ENCODE measurements at regions not wholly inside any gene's neighbourhood (a gene's known extent, or its start where the extent isn't known, plus 50 kb on each side); places are given as distances from the start of the nearest gene placed in this dataset.
"Not testable (repeated sequence)": the region's sequence is repeated elsewhere in the genome, so short reads cannot be mapped to it uniquely, and the experiment has no call there.

DNA sequence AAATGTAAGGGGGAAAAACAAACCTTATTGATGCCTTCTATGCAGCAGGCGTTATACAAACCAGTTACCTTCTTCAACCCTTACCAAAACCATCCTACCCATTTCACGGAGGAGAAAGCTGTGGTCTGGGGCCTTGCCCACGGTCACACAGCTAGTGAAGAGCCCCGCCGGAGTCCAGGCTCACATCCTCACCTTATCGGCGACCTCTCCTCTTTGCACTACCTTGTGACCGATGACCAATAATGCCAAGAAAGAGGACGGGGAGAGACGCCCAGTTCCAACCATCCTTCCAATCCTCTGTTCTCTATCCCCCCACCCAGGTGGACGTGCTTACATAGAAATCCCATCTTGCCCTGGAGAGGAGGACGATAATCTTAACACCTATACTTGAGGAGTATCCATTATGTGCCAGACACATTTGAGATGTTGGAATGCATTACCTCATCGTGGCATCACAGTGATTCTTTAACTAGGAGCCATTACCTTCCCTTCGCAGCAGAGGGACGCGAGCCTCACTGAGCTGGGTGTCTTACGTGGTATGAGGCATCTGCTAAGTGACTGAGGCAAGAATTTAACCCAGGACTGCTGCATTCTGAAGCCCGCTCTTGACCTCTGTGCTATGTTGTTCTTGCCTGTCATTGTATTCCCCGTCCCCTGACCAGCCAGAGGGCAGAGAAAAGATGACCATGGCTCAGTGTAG, 253.7 kb upstream of the B3GAT1 start:
- DNase-seq (ENCODE audit: low read depth) = no peak

- no peak for DNase-seq (ENCODE audit: low read depth)
Measured at GRCh38 chr11:134665188-134665535, 253.1 kb upstream of the B3GAT1 start.

- DNase-seq (ENCODE audit: low read depth) = no peak
Measured at GRCh38 chr11:134664447-134665187, 252.6 kb upstream of the B3GAT1 start.

DNA sequence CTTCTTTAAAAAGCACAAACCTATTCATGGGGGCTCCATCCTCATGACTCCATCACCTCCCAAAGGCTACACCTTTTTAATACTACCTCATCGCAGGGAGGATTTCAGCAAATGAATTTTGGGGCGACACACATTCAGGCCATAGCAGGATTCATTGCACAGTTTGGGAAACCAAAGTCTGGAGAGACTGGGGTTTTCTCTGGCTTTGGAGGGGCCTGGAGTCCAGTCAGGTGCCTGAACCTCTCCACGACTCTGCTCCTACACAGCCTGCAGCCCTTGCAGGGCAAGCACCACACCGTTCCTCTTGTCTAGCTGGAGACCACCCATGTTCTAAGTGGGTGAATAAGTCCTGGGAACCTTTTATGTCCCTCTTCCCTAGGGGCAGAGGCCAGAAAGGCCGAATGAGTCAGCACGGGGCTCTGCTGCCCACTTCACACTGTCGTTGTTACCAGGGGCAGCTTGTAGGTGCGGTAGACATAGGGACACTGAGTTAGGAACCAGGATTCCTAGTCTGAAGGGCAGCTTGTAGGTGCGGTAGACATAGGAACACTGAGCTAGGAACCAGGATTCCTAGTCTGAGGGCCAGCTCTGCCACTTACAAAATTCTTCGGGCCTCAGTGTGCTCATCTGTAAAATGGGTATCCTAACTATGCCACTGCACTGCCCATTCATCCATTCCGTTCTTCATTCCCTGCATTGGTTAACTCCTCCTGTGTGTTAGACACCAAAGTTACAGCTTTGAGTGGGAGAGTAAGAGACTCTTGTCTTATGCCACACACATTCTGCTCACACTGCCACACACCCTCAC, 251.7 kb upstream of the B3GAT1 start:
- no peak for DNase-seq (ENCODE audit: low read depth)

DNA sequence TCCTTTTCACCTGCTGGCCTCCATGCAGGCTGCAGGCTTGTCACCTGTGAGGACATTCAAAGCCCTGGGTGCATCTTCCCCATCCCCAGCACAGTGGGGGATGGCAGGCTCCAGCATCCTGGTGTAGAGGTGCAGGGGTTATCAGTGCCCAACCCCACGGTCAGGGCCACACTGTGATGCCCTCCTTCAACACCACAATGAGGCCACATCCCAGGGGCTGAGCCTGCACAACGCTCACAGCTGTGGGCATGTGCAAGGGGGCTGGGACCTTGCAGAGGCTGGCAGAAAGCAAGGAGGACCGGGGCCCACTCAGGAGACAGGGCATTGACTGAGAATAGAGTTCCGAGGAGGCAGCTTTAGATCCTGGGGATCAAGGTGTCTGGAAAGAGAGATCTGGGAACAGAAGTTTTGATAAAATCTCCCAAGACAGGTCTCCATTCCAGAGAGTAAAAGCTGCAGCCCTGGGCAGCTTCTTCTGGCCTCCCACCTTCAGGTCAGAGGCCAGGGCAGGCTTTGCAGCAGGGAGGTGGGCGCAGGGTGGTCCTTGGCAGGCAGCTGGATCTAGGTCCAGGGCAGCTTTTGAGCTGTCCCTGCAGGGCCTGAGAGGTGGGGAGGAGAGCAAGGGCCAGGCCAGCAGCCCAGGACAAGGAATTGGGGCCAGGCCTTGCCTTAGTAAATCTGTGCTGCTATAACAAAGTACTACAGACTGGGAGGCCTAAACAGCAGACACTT, 250.8 kb upstream of the B3GAT1 start:
- DNase-seq (ENCODE audit: low read depth) = no peak

DNA sequence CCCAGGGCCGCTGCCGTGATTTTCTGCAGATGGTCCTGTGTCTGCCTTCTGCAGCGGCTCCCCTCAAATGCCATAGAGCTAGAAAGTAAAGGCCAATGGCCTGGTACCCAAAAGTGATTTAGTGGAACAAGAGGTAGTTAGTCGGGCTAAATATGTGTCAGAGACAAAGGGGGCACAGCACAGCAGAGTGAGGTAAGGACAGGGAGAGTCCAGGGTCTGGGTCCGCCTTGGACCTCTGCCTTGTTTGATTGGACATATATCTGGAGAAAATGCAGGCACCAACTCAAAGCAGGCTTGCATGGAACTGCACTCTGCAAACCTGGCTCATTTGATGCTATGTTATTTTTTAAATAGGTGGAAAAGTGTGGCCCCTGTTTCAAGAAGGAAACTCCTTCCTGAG, 249.6 kb upstream of the B3GAT1 start:
- no peak for DNase-seq (ENCODE audit: low read depth)

GRCh38 chr11:134660416-134660815, 248.4 kb upstream of the B3GAT1 start:
- no peak for DNase-seq (ENCODE audit: low read depth)

- no peak for DNase-seq (ENCODE audit: low read depth)
Measured at GRCh38 chr11:134659882-134660281, 247.8 kb upstream of the B3GAT1 start.

DNA sequence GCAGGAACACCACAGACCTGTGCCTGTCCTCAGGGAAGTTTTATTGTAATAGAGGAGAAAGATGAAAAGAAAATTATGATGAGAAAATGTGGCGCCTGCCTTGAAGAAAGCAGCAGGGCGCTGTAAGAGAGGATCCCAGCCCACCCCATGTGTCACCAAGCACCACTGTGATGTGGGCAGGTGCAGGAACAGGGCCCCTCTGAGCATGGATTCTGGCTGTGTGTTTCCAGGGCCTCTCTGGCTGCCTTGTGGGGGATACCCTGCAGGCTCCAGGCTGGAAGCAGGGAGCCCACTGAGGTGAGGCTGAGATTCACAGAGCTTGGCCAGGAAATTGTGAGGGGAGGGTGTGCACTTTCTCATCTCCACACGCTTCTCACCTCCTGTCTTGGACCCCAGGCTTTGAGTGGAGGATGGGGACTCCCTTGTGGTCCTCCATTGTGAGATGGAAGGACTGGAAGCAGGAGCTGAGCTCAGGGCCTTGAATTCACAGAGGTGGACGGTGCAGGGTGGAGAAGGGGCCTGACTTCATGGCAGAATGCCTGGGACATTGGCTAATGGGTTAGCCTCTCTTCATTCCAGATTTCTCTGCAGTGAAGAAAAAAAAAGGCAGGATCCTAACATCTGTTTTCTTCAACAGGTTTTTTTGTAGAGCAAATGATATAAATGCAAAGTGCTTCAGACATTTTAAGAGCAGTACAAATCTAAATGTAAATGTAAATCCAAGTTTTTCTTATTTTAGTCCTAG, 246.6 kb upstream of the B3GAT1 start:
- no peak for DNase-seq (ENCODE audit: low read depth)

- no peak for DNase-seq (ENCODE audit: low read depth)
Measured at GRCh38 chr11:134657631-134658030, 245.6 kb upstream of the B3GAT1 start.

DNA sequence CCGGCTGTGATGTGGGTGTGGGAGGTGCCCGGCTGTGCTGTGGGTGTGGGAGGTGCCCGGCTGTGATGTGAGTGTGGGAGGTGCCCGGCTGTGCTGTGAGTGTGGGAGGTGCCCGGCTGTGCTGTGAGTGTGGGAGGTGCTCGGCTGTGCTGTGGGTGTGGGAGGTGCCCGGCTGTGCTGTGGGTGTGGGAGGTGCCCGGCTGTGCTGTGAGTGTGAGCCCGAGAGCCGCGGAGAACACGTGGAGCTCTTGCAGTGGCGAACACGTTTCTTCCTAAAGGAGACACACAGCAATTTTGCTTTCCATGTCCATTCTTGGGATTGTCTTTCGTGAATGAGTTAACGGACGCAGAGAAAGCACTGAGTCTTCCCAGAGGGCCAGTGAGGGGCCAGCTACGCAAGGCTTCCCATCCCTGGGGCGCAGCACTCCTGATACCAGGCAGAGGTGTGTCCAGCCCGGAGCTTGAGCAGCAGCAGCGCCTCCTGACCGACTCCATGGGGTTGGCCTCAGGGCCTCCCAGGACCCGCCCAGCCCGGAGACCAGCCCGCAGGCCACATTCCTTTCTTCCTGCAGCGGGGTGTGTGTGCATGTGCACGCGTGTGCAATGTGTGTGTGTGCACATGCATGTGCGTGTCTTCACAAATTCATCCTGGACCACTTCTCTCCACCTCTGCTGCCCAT, 245.0 kb upstream of the B3GAT1 start:
- no peak for DNase-seq (ENCODE audit: low read depth)

GRCh38 chr11:134656086-134656840, 244.2 kb upstream of the B3GAT1 start:
- DNase-seq (ENCODE audit: low read depth) = not testable (repeated sequence)

DNA sequence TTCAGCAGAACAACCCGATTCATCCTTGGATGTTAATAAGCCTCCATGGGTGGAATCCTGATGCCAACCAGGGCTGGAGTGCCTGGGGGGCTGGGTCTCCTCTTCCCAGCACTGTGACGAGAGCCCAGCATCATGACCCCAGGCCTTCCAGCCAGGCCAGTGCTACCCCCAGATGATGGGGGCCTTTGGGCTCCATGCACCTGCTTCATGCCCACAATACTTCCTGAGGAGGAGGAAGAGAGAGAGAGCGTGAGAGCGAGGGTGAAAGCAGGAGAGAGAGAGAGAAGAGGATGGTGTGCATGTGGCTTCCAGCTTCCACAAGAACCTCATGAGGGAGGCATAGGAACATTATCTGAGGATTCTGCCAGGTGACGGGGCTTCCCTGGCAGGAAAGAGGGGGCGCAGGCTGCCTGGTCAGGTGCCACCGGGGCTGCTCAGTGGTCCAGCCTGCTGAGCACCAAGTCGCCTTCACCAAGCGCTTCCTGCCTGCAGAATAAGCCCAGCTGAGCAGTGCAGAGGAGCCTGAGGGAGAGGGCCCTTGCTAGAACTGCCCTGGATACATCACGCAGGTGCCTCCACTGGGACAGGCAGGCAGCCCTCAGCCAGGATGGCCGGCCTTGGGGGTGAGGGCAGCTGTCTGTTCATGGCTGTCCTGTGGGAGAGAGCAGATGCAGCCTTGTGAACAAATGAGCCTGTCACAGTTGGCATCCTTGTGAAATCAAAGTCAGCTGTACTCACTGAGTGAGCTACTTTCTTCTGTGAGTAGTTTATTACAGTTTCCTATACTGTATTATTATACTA, 243.3 kb upstream of the B3GAT1 start:
- no peak for DNase-seq (ENCODE audit: low read depth)

DNA sequence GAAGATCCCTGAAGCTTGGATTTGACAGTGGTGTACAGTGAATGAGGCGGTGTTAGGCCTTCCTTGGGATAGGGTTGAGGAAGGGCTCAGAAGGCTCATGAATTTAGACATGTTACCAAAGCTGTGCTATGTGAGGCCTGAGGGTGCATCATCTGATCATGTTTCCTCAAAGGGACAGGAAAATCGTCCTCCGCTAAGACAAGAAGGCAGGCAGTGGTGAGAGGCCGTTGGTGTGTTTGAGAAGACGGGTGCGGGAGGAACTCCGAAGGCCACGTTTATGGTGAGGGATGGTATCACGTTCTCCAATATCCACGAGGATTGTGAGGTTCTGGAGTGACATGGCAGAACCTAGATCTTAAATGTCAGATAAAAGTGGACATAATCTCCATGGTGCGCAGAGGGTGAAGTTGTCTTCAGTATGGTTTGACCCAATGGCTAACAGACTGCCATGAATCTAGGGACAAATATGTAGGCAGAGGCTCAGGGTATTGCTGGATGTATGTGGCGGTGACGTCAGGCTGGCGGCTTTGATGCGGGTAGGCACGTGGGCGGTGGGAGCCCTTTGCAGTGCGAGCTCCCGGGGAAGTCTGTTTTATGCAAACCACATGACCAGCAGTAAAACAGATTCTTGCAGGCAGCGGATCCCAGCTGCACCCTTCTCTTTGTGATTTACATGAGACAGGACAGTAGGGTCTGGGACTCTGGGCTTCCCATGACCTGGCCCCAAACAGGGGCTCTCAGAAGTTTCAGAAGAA, 242.3 kb upstream of the B3GAT1 start:
- DNase-seq (ENCODE audit: low read depth) = peak; percentile 35

DNA sequence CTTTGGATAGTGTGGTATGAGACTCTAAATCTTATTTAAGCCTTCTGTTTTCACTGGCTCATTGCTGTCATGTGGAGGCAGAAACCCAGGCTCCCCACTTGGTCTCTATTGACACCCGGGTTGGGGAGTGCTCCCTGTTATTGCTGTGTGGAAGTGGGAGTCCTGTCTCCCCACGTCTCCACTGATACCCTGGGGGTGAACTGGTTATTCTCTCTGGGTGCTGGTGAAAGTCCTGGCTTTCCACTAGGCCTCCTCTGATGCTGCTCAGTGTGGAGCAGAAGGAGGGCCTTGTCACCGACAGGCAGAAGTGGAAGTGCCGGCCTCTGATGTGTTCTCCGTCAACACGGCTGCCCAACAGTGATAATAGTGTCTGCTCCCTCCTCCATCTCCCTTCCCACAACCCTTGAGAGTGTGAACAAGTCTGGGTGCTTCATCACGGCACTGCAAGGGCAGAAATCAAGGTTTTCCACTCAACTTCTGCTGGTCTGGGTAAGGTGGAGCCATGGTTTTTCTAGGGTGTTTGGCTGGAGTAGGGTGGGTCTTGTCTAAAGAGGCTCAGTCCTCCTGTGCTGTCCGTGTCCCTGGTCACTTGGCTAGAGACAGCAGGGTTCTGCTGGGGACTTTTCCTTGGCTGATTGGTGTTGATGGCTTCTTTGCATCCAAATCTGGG, 240.7 kb upstream of the B3GAT1 start:
- DNase-seq (ENCODE audit: low read depth) = no peak

DNA sequence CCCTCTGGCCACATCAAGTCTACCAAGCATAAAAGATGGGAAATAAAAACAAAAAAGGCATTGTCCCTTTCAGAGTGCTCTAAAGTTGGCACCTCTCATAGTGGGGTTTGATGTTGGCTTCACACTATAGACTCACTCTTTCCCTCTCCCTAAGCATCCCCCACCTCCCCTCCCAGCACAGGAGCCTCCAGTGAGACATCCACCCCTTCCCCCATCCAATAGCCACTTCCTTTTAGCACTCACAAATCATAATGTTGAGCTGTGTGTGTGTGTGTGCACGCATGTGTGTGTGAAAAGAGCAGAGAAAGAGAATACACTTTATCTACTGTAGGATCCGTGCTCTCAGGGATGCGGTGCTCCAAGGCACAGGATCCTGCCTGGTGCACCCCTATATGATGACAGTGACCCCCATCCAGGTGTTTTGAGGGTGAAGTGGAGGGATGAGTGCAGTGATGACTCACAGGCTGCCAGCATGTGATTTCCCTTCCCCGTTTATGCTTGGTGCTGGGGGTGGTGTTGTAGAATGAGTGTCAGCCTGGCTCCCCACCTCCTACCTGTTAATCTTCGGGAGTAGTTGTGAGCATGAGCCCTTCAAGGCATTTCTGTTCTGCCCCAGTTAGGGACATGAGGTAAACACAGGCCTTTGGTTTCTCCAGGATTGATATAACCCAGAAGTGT, 235.2 kb upstream of the B3GAT1 start:
- DNase-seq (ENCODE audit: low read depth) = no peak

DNA sequence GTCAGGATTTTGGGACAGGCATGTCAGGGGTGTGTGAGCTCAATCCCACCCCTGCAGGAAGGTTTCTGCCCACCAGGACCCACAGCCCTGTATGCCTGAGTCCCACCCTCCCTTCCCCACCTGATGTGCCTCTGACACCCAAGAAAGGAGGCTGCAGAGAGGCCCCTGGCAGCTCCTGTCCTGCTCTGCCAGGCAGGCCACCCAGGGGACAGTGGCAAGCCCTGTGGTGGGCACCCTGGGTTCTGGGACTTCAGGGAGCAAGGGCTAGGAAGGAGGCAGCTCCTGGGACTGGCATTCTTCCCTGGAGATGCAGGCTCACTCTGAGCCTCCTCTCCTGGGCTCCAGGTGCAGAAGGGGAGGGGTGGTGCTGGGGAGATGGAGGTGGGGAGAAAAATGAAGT, 234.5 kb upstream of the B3GAT1 start:
- no peak for DNase-seq (ENCODE audit: low read depth)

GRCh38 chr11:134645576-134645975, 233.5 kb upstream of the B3GAT1 start:
- DNase-seq (ENCODE audit: low read depth) = no peak
